CD14-positive monocyte (primary cell): ENCODE measurements at regions not wholly inside any gene's neighbourhood (a gene's known extent, or its start where the extent isn't known, plus 50 kb on each side); places are given as distances from the start of the nearest gene placed in this dataset.

Experiments used
- DNase-seq, 3 donors: peaks; one replicate each; pipeline ENCODE4 v3.0.0-alpha.2; 2011 to 2022
- H2AFZ ChIP-seq: 2 replicates; pipeline ENCODE4 v1.6.0; 2012; ENCODE audit warnings: mild to moderate bottlenecking, low read depth, low read length, inconsistent platforms; ENCODE audit not compliant: insufficient read depth, poor library complexity, severe bottlenecking
- H3K27ac ChIP-seq, 2 donors: 1 replicate in 1 of 2; 2 replicates in 1 of 2; pipeline ENCODE4 v1.5.1; 2012 to 2013; ENCODE audit warnings: low read length in 2 of 2, control low read depth in 1 of 2, inconsistent platforms in 1 of 2, low read depth in 1 of 2, mild to moderate bottlenecking in 1 of 2
- H3K27me3 ChIP-seq, 2 donors: one replicate each; pipeline versions ENCODE4 v1.6.0 to v1.6.1; 2011 to 2013; ENCODE audit warnings: low read length in 2 of 2; ENCODE audit not compliant: control insufficient read depth in 2 of 2, insufficient read depth in 2 of 2
- H3K36me3 ChIP-seq, 2 donors: replicated peaks in 1 of 2; 1 replicate in 1 of 2; 2 replicates in 1 of 2; pipeline versions ENCODE4 v1.5.1 to v1.6.1; 2012 to 2013; ENCODE audit warnings: low read length in 2 of 2, control low read depth in 1 of 2, inconsistent platforms in 1 of 2, mild to moderate bottlenecking in 1 of 2; ENCODE audit not compliant: insufficient read depth in 2 of 2, control insufficient read depth in 1 of 2
- H3K4me1 ChIP-seq, 2 donors: 1 replicate in 1 of 2; 2 replicates in 1 of 2; pipeline versions ENCODE4 v1.5.1 to v1.6.1; 2012 to 2013; ENCODE audit warnings: low read length in 2 of 2, control low read depth in 1 of 2, inconsistent platforms in 1 of 2, mild to moderate bottlenecking in 1 of 2, moderate library complexity in 1 of 2; ENCODE audit not compliant: insufficient read depth in 2 of 2, control insufficient read depth in 1 of 2
- H3K4me2 ChIP-seq: replicated peaks from 2 replicates; pipeline ENCODE3; 2012; ENCODE audit warnings: low read length, moderate library complexity, mild to moderate bottlenecking; ENCODE audit not compliant: poor library complexity, severe bottlenecking; ENCODE audit errors: extremely low read depth
- H3K4me3 ChIP-seq, 3 experiments: fragments of 200-600 bp in 1 of 3; sonication (generic) in 1 of 3; replicated peaks in 1 of 3; 1 replicate in 2 of 3; 2 replicates in 1 of 3; pipeline ENCODE4 v1.5.1; 2011 to 2013; ENCODE audit warnings: low read length in 3 of 3, mild to moderate bottlenecking in 3 of 3, control low read depth in 2 of 3, low read depth in 2 of 3, inconsistent platforms in 1 of 3, moderate library complexity in 1 of 3
- H3K79me2 ChIP-seq: 2 replicates; pipeline ENCODE4 v1.6.0; 2012; ENCODE audit warnings: mild to moderate bottlenecking, control low read depth, inconsistent platforms, low read length, moderate library complexity; ENCODE audit not compliant: insufficient read depth
- H3K9ac ChIP-seq: 2 replicates; pipeline ENCODE4 v1.6.0; 2017; ENCODE audit warnings: low read length, mild to moderate bottlenecking; ENCODE audit not compliant: insufficient read depth, poor library complexity, severe bottlenecking
- H3K9me3 ChIP-seq, 2 donors: replicated peaks in 1 of 2; 1 replicate in 1 of 2; 2 replicates in 1 of 2; pipeline versions ENCODE4 v1.5.1 to v1.6.1; 2012 to 2013; ENCODE audit warnings: low read length in 2 of 2, control low read depth in 1 of 2; ENCODE audit not compliant: control insufficient read depth in 1 of 2, insufficient read depth in 1 of 2
- H4K20me1 ChIP-seq: 2 replicates; pipeline ENCODE4 v1.6.0; 2012; ENCODE audit warnings: mild to moderate bottlenecking, low read length, control low read depth, moderate library complexity; ENCODE audit not compliant: insufficient read depth
- H3K27ac Mint-ChIP-seq, 7 donors: one replicate each; pipeline ENCODE4 v1.8.0; 2020; ENCODE audit warnings: mild to moderate bottlenecking in 7 of 7, mixed read lengths in 7 of 7, moderate library complexity in 6 of 7, inconsistent platforms in 2 of 7
- H3K27me3 Mint-ChIP-seq, 3 donors: one replicate each; pipeline ENCODE4 v1.8.0; 2021 to 2022; ENCODE audit warnings: low read depth in 3 of 3, mild to moderate bottlenecking in 3 of 3, mixed read lengths in 3 of 3, moderate library complexity in 3 of 3, inconsistent platforms in 1 of 3
- H3K36me3 Mint-ChIP-seq, 2 donors: one replicate each; pipeline ENCODE4 v1.8.0; 2020; ENCODE audit warnings: mixed read lengths in 2 of 2, inconsistent platforms in 1 of 2, mild to moderate bottlenecking in 1 of 2
- H3K4me1 Mint-ChIP-seq: one replicate; pipeline ENCODE4 v1.8.0; 2020; ENCODE audit warnings: mild to moderate bottlenecking, mixed read lengths
- H3K4me3 Mint-ChIP-seq, 2 donors: one replicate each; pipeline ENCODE4 v1.8.0; 2020; ENCODE audit warnings: mild to moderate bottlenecking in 2 of 2, mixed read lengths in 2 of 2, moderate library complexity in 1 of 2
- H3K9me3 Mint-ChIP-seq, 7 donors: one replicate each; pipeline ENCODE4 v1.8.0; 2020 to 2022; ENCODE audit warnings: mixed read lengths in 7 of 7, mild to moderate bottlenecking in 6 of 7, moderate library complexity in 6 of 7, inconsistent platforms in 2 of 7
- CTCF ChIP-seq: fragments of 200-600 bp; IDR thresholded peaks from one replicate; pipeline ENCODE4 v1.8.0; 2022; ENCODE audit warnings: antibody characterized with exemption, mild to moderate bottlenecking
- WGBS: methylation state at CpG from one replicate; pipeline ENCODE4 v1.1.5; 2013; ENCODE audit warnings: missing lambda C conversion rate; ENCODE audit not compliant: insufficient coverage; 5-methylcytosine and 5-hydroxymethylcytosine counted together
- intact Hi-C, 2 donors: fragments of 100-400 bp; cut with micrococcal nuclease; formaldehyde crosslinking; loops; one replicate each; pipeline versions ENCODE4 v1.15.0 to v1.15.1; 2023

GRCh38 chr6:97865612-97866011, 582.6 kb upstream of the MMS22L start:
- peaks cover 0 to 2% (median 0%) of the 10 kb centered on the region in 3 donors for H3K27me3 Mint-ChIP-seq
- no CpG with 5 or more reads among the region's 2 CpGs for WGBS

GRCh38 chr6:97866616-97867015, 583.6 kb upstream of the MMS22L start:
- no peak overlapping the region for H2AFZ ChIP-seq
- DNase-seq = no peak
- H3K4me1 ChIP-seq = no peaks in the 10 kb centered on the region
- no peak overlapping the region for H3K27ac ChIP-seq
- H3K9me3 Mint-ChIP-seq = peaks cover 0 to 2% (median 0%) of the 10 kb centered on the region in 7 donors
- no peaks in the 10 kb centered on the region for H3K79me2 ChIP-seq
- no peaks in the 10 kb centered on the region for H4K20me1 ChIP-seq
- no peaks in the 10 kb centered on the region for H3K36me3 ChIP-seq
- no peak overlapping the region for H3K4me3 ChIP-seq
- no peak overlapping the region for H3K4me2 ChIP-seq
- H3K36me3 Mint-ChIP-seq = no peaks in the 10 kb centered on the region
- H3K9me3 ChIP-seq = no peaks in the 10 kb centered on the region
- H3K27me3 Mint-ChIP-seq = peaks cover 0 to 2% (median 0%) of the 10 kb centered on the region in 3 donors
- H3K9ac ChIP-seq = no peak overlapping the region
- H3K27me3 ChIP-seq = no peaks in the 10 kb centered on the region
- intact Hi-C loops = no loop called here
- no peaks in the 10 kb centered on the region for H3K4me1 Mint-ChIP-seq
- WGBS = no CpG with 5 or more reads among the region's 2 CpGs
- no peak overlapping the region for H3K27ac Mint-ChIP-seq
- TF ChIP-seq CTCF = no peak
- H3K4me3 Mint-ChIP-seq = no peak overlapping the region

More at GRCh38 chr6:97865612-97866011, 582.6 kb upstream of the MMS22L start:
- Mint-ChIP-seq H3K4me1 (no peaks in the 10 kb centered on the region), H3K27ac (no peak overlapping the region), H3K9me3 (peaks cover 0 to 2% (median 0%) of the 10 kb centered on the region in 7 donors), H3K36me3 (no peaks in the 10 kb centered on the region), H3K4me3 (no peak overlapping the region)
- TF ChIP-seq CTCF = no peak
- Histone ChIP-seq H3K4me2 (no peak overlapping the region), H3K9me3 (no peaks in the 10 kb centered on the region), H2AFZ (no peak overlapping the region), H3K4me3 (no peak overlapping the region), H4K20me1 (no peaks in the 10 kb centered on the region), H3K27me3 (no peaks in the 10 kb centered on the region), H3K27ac (no peak overlapping the region), H3K79me2 (no peaks in the 10 kb centered on the region), H3K4me1 (no peaks in the 10 kb centered on the region), H3K36me3 (no peaks in the 10 kb centered on the region), H3K9ac (no peak overlapping the region)
- DNase-seq = no peak
- intact Hi-C loops = no loop called here
